GM19023 (cell line): ENCODE measurements at regions not wholly inside any gene's neighbourhood (a gene's known extent, or its start where the extent isn't known, plus 50 kb on each side); places are given as distances from the start of the nearest gene placed in this dataset.
"Not testable (repeated sequence)": the region's sequence is repeated elsewhere in the genome, so short reads cannot be mapped to it uniquely, and the experiment has no call there.

Experiments
- ATAC-seq: cut with Tn5 transposase; IDR thresholded peaks from one replicate; pipeline ENCODE4 v1.9.1; 2021; ENCODE audit warnings: mild to moderate bottlenecking, moderate library complexity; ENCODE audit not compliant: unreplicated experiment

DNA sequence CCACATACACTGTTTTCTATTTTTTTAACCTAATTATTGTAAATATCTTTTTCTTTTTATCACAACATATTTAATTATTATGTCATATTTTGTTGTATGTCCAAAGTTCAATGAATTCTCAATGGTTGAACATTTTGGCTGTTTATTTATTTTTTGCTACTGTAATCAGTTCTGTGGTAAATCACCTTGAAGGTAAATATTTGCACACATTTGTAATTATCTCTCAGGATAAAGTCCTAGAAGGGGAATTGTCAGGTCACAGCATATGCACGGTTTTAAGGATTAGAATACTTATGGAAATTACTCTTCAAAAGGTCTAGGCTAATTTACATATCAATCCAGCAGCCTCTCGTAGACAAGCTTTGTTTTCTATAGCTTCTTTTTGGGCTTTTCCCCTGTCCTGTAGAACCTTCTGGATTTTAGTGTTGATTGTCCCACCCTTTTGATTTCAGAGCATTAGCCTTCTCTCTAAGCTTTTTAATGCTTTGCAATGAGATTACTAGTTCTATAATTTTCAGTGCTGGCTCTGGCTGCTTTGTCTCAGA, 362.6 kb downstream of the KCNRG start:
- ATAC-seq = no peak

- no peak for ATAC-seq
These were observed 363.3 kb downstream of the KCNRG start for GRCh38 chr13:50378509-50379044.

GRCh38 chr13:50379584-50379983, 364.3 kb downstream of the KCNRG start:
- ATAC-seq = no peak

GRCh38 chr13:50380905-50381304, 365.7 kb downstream of the KCNRG start:
- ATAC-seq = no peak

GRCh38 chr13:50382511-50382910, 367.3 kb downstream of the KCNRG start:
- no peak for ATAC-seq

DNA sequence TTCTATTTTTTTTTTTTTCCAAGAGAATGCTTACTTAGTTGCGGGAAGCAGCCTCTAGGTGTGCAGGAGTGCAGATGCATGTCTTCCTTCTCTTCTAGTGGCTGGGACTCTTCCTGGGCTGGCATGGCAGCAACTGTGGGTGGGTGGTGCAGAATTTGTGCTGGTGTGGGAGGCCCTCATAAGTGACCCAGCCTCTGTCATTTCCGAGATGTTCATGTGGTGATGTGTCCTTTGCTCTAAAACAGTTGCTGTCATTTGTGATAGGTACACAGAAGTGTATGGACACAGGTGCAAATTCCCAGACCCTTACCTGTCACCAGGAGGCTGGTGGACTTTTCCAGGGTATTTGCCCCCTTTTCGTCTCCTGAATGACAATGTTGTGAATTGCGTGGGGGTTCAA, 367.7 kb downstream of the KCNRG start:
- no peak for ATAC-seq

DNA sequence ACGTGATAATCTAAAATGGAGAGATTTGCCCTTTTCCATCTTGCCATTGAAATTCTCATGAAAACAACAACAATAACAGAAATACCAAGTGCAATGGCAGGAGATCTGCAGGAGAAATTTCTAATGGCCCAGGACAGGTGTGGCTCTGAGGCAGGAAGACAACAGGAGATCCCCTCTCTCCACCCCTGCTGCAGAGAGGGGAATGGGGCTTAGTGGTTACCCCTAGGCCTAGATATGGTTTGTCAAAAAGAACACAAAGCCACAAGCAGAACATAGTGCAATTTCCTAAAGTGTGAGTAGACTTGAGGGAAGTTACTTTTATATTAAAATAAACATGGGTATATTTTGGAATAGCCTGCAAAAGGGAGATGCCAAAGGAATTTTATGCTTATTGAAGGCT, 369.5 kb downstream of the KCNRG start:
- no peak for ATAC-seq

- no peak for ATAC-seq
These were observed 371.4 kb downstream of the KCNRG start for GRCh38 chr13:50386541-50387050.

- no peak for ATAC-seq
These were observed 371.9 kb downstream of the KCNRG start for GRCh38 chr13:50387051-50387581.

DNA sequence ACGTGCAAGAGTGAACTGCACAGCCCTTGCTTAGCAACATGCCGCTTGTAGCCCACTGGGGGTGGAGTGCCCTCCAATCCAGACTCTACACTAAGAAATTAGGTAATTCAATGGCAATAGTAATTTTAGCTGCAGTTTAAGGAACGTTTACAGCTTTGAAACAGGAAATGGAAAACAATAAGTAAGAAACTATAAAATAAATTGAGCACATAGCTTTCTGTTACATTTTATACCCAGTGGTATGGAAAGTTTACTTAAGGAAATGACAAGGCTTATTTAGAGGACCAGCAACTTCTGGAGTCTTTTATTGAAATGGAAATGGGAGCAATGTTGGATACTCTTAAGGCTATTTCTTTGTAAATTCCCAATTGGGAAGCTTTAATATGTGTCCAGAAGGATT, 373.2 kb downstream of the KCNRG start:
- ATAC-seq = no peak

DNA sequence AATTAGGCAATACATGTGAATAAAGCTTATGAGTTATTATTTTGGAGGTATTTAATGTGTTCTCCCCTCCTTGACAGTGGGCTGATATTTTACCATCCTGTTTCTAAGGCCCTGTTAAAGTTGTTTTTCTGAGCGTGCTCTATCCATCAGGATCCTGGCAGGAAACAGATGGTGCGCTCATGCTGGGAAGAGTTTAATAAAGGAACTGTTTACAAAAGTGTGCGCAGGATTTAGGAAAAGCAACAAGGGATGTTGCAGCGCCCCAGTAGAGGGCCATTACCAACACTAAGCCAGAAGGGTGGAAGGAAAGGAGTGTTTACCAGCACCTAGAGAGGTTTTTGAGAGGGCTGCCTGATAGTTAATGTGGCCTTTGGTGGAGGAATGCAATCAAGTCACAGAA, 374.5 kb downstream of the KCNRG start:
- ATAC-seq = no peak

DNA sequence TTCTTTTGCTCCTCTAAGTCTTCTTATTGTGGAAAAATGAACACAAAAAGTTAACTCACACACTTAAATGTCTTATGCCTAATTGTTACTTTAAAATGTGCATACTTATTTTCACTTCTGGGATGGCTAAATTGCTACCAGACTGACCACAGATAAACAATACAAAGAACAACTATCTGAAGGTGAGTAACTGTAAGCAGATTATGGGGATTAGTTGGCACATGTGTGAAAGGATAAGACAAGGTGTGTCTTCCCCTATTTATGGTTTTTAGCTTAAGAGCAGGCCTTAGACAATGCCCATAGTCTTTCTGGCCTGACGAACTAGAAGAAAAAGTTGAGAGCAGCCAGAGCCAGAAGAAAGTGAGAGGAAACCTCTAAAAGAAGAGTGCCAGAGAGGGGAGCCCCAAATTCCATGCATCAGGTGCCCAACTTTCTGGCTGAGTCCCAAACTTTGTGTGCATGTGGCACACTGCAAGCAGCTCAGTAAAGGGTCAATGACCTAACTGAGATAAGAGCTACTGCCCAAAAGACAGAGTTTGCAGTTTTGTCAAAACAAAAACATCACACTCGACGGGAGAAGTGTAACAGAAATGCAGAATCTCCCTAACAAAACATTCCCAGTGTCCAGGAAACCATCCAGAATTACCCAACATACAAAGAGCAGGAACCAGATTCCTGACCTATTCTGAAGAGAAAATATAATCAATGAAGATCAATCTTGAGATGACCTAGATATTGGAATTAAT, 375.4 kb downstream of the KCNRG start:
- ATAC-seq = no peak

DNA sequence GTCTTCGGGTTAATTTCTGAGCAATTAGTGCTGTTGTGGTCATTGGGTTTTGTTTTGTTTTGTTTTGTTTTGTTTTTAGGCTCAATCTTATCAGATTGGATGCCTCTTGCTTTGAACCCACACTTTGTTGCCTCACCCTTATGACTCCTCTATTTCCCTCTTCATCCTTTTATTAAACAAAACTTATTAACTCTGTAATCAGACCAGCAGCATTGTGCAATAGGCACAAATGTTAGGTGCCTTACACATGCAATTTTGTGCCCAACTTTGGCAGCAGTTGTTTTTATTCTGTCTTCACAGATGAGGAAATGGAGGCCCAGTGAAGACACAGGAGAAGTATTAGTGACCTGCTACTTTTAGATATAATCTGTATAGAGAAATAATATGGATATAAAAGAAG, 377.7 kb downstream of the KCNRG start:
- no peak for ATAC-seq

DNA sequence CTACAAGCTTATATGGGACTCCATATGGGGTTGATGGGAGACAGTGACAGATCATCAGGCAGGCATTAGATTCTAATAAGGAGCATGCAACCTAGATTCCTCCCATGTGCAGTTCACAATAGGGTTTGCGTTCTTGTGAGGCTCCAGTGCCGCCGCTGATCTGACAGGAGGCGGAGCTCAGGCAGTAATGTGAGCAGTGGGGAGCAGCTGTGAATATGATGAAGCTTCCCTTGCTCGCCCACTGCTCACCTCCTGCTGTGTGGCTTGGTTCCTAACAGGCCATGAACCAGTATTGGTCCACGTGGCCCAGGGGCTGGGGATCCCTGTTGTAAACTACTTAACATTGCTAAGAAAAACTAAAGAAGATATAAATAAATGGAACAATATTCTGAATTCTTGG, 378.4 kb downstream of the KCNRG start:
- no peak for ATAC-seq

GRCh38 chr13:50396001-50396400, 380.8 kb downstream of the KCNRG start:
- no peak for ATAC-seq

- not testable (repeated sequence) for ATAC-seq
These were observed 381.4 kb downstream of the KCNRG start for GRCh38 chr13:50396618-50397017.

GRCh38 chr13:50400035-50400726, 384.9 kb downstream of the KCNRG start:
- ATAC-seq = no peak

DNA sequence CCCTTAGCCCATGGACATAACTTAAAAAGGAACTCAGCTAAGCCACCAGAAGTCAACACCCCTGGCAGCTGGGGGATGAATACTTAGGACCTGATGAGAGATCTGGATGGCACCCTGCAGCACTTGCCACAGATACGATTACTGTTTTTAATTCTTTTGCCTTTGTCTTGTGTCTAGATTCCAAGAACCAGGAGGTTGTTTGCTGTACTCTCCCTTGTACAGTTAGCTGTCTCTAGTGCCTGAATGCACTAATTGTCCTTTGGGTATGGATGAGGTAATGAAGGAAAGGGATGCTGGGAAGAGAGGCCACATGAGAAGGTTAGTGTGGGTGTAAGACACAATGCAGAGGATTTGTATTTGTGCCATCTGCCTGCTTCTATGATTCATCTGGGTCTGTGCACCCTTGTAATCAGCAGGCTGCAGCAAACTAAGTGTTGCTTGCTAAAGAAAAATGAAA, 385.8 kb downstream of the KCNRG start:
- no peak for ATAC-seq

- no peak for ATAC-seq
These were observed 386.6 kb downstream of the KCNRG start for GRCh38 chr13:50401721-50402465.

GRCh38 chr13:50403311-50403710, 388.1 kb downstream of the KCNRG start:
- no peak for ATAC-seq

- no peak for ATAC-seq
These were observed 388.9 kb downstream of the KCNRG start for GRCh38 chr13:50404116-50404515.
